GM21576 (cell line): ENCODE measurements at regions not wholly inside any gene's neighbourhood (a gene's known extent, or its start where the extent isn't known, plus 50 kb on each side); places are given as distances from the start of the nearest gene placed in this dataset.

Experiments
- ATAC-seq: cut with Tn5 transposase; IDR thresholded peaks from one replicate; pipeline ENCODE4 v1.9.1; 2021; ENCODE audit warnings: mild to moderate bottlenecking, moderate library complexity; ENCODE audit not compliant: unreplicated experiment

- no peak for ATAC-seq
Measured at GRCh38 chr16:85989863-85990643, 91.1 kb downstream of the IRF8 start.

- ATAC-seq: no peak
Measured at GRCh38 chr16:85990861-85991301, 91.9 kb downstream of the IRF8 start.

- no peak for ATAC-seq
Measured at GRCh38 chr16:85991425-85991824, 92.5 kb downstream of the IRF8 start.

GRCh38 chr16:85991856-85992255 lies 92.9 kb downstream of the IRF8 start:
- no peak for ATAC-seq

GRCh38 chr16:85992359-85992758 lies 93.4 kb downstream of the IRF8 start:
- ATAC-seq: no peak

GRCh38 chr16:85992779-85993178 lies 93.8 kb downstream of the IRF8 start:
- ATAC-seq: no peak

GRCh38 chr16:85994492-85995490 lies 95.8 kb downstream of the IRF8 start:
- no peak for ATAC-seq

GRCh38 chr16:85995541-85996423 lies 96.8 kb downstream of the IRF8 start:
- ATAC-seq: no peak

GRCh38 chr16:85996843-85997242 lies 97.9 kb downstream of the IRF8 start:
- ATAC-seq: no peak

- ATAC-seq: no peak
Measured at GRCh38 chr16:85998171-85998867, 99.4 kb downstream of the IRF8 start.

GRCh38 chr16:85998868-85999729 lies 100.1 kb downstream of the IRF8 start:
- no peak for ATAC-seq

GRCh38 chr16:85999778-86000177 lies 100.8 kb downstream of the IRF8 start:
- ATAC-seq: no peak

- peak; percentile 59 for ATAC-seq
Measured at GRCh38 chr16:86002178-86002900, 103.4 kb downstream of the IRF8 start.

- ATAC-seq: no peak
Measured at GRCh38 chr16:86007524-86007923, 108.6 kb downstream of the IRF8 start.

GRCh38 chr16:86010680-86011141 lies 111.7 kb downstream of the IRF8 start:
- ATAC-seq: no peak

- ATAC-seq: no peak
Measured at GRCh38 chr16:86011532-86011931, 112.6 kb downstream of the IRF8 start.

GRCh38 chr16:86012221-86012620 lies 113.3 kb downstream of the IRF8 start:
- ATAC-seq: no peak

- no peak for ATAC-seq
Measured at GRCh38 chr16:86013867-86014266, 114.9 kb downstream of the IRF8 start.
